ENCODE measurements at regions not wholly inside any gene's neighbourhood (a gene's known extent, or its start where the extent isn't known, plus 50 kb on each side); places are given as distances from the start of the nearest gene placed in this dataset.

DNA sequence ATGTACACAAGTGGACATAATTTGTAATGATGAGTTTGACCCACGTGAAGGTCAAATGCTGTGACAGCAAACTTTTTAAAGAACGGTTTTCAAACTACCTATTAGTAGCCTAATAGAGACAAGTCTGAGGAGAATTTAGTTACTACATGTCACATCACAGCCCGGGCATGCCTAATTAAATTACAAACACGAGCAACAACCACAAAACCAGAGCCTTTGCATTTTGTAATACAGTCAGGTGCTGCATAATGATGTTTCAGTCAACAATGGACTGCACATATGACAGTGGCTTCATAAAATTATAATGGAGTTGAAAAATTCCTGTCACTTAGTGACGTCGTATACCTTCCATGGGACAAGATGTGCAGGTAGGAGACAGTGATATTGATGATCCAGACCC is 274.5 kb downstream of the DACT1 start:
- in situ Hi-C loops (cut with MboI; ENCODE audit: low sequenced_read_pairs in 4 of 4) (no loop called here), intact Hi-C loops (cut with DNase I; ENCODE audit: low total_unique reads) (no loop called here)
- Histone ChIP-seq H3K4me1 (no peaks in the 10 kb centered on the region), H3K9me3 (no peaks in the 10 kb centered on the region), H3K27me3 (no peaks in the 10 kb centered on the region), H3K36me3 (no peaks in the 10 kb centered on the region), H3K27ac (no peak overlapping the region), H3K4me3 (no peak overlapping the region)
- ATAC-seq (no peak), DNase-seq (no peak)
- TF ChIP-seq POLR2A (IDR thresholded peaks at IDR 0.05), result no peak
- TF ChIP-seq, protein P1, sequence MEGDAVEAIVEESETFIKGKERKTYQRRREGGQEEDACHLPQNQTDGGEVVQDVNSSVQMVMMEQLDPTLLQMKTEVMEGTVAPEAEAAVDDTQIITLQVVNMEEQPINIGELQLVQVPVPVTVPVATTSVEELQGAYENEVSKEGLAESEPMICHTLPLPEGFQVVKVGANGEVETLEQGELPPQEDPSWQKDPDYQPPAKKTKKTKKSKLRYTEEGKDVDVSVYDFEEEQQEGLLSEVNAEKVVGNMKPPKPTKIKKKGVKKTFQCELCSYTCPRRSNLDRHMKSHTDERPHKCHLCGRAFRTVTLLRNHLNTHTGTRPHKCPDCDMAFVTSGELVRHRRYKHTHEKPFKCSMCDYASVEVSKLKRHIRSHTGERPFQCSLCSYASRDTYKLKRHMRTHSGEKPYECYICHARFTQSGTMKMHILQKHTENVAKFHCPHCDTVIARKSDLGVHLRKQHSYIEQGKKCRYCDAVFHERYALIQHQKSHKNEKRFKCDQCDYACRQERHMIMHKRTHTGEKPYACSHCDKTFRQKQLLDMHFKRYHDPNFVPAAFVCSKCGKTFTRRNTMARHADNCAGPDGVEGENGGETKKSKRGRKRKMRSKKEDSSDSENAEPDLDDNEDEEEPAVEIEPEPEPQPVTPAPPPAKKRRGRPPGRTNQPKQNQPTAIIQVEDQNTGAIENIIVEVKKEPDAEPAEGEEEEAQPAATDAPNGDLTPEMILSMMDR (IDR thresholded peaks at IDR 0.05 in 4 of 5, conservative IDR thresholded peaks at IDR 0.05 in 1 of 5), result no peak

DNA sequence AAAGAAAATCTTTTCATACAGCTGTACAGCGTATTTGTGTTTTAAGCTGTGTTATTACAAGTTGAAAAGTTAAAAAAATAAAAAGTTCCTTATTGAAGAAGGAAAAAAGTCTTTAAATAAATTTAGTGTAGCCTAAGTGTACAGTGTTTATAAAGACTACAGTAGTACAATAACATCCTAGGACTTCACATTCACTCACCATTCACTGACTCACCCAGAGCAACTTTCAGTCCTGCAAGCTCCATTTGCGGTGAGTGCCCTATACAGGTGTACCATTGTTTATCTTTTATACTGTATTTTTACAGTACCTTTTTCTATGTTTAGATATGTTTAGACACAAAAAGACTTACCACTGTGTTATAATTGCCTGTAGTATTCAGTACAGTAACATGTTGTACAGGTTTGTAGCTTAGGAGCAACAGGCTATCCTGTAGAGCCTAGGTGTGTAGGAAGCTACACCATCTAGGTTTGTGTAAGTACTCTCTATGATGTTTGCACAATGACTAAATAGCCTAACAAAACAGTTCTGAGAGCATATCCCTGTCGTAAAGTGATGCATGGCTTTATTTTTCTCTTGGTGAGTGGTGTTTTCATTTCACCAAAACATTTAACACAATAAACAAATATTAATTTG is 275.2 kb downstream of the DACT1 start:
- Histone ChIP-seq H3K27me3 (no peaks in the 10 kb centered on the region), H3K27ac (no peak overlapping the region), H3K4me1 (no peaks in the 10 kb centered on the region), H3K4me3 (no peak overlapping the region), H3K36me3 (no peaks in the 10 kb centered on the region), H3K9me3 (no peaks in the 10 kb centered on the region)
- ATAC-seq (no peak), DNase-seq (no peak)
- intact Hi-C loops (cut with DNase I; ENCODE audit: low total_unique reads), result no loop called here
- in situ Hi-C loops (cut with MboI; ENCODE audit: low sequenced_read_pairs in 4 of 4), result no loop called here
- TF ChIP-seq, protein P1 (IDR thresholded peaks at IDR 0.05 in 4 of 5, conservative IDR thresholded peaks at IDR 0.05 in 1 of 5), result no peak
- TF ChIP-seq POLR2A (IDR thresholded peaks at IDR 0.05), result no peak

DNA sequence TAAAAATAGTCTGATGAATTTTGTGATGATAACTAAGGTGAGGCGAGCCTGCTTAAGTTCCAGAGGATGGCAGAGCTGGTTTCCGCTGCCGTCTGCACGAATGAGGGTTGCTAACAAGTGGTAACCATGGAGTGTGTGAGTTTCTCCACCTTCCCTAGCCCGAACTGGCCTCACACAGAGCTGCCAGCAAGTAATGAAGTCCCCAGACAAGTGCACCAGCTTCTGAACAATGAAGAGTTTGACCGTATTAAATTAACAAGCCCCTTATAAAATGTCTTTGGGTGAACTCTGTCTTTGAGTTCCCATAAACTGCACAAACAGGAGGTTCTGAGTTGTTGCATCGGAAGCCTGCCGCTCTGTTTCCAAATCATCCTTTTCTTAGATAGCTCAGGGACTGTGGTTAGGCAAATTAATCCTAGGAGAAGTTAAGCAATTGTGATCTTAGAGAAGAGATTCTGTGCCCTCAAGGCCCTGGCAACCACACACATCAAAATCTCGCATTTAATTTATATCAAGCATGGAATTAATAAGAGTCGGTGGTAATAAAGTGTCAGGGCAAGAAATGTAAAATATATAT is 274.1 kb upstream of the DAAM1 start:
- H3K36me3 ChIP-seq, result no peaks in the 10 kb centered on the region
- no peak for DNase-seq
- TF ChIP-seq, protein P1 (IDR thresholded peaks at IDR 0.05 in 4 of 5, conservative IDR thresholded peaks at IDR 0.05 in 1 of 5), result no peak
- TF ChIP-seq POLR2A (IDR thresholded peaks at IDR 0.05), result no peak
- intact Hi-C loops (cut with DNase I; ENCODE audit: low total_unique reads), result no loop called here
- no peak for ATAC-seq
- no peaks in the 10 kb centered on the region for H3K9me3 ChIP-seq
- H3K27me3 ChIP-seq, result no peaks in the 10 kb centered on the region
- H3K4me3 ChIP-seq, result no peak overlapping the region
- no peak overlapping the region for H3K27ac ChIP-seq
- H3K4me1 ChIP-seq, result no peaks in the 10 kb centered on the region
- in situ Hi-C loops (cut with MboI; ENCODE audit: low sequenced_read_pairs in 4 of 4), result no loop called here

DNA sequence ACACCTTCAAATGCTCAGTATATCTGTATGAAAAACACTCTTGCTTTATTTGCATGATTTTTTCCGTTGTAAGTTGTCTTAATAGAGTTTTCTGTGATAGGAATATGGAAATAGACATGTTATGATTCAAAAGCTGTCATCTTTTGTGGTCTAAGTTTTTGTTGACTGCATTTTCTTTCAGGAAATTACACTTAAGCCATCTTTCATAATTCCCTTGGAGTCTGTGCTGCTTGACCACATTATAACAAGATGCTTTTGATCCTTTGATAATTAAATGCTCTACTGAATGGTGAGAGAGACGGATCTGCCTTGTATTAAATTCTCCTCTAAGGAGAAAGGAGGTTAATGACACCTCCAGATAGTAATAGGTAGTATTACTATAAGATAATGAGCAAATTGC is 272.8 kb upstream of the DAAM1 start:
- no peaks in the 10 kb centered on the region for H3K9me3 ChIP-seq
- intact Hi-C loops (cut with DNase I; ENCODE audit: low total_unique reads), result no loop called here
- H3K27ac ChIP-seq, result no peak overlapping the region
- in situ Hi-C loops (cut with MboI; ENCODE audit: low sequenced_read_pairs in 4 of 4), result no loop called here
- no peak overlapping the region for H3K4me3 ChIP-seq
- ATAC-seq (no peak), DNase-seq (no peak)
- no peaks in the 10 kb centered on the region for H3K4me1 ChIP-seq
- TF ChIP-seq, protein P1 (IDR thresholded peaks at IDR 0.05 in 4 of 5, conservative IDR thresholded peaks at IDR 0.05 in 1 of 5), result no peak
- TF ChIP-seq POLR2A (IDR thresholded peaks at IDR 0.05), result no peak
- no peaks in the 10 kb centered on the region for H3K36me3 ChIP-seq
- no peaks in the 10 kb centered on the region for H3K27me3 ChIP-seq

All from gastrocnemius medialis (tissue), 4 donors.